ENCODE measurements at regions not wholly inside any gene's neighbourhood (a gene's known extent, or its start where the extent isn't known, plus 50 kb on each side); places are given as distances from the start of the nearest gene placed in this dataset.
A peak's percentile ranks its signal among the peaks of the same experiment; 100 is the strongest.

DNA sequence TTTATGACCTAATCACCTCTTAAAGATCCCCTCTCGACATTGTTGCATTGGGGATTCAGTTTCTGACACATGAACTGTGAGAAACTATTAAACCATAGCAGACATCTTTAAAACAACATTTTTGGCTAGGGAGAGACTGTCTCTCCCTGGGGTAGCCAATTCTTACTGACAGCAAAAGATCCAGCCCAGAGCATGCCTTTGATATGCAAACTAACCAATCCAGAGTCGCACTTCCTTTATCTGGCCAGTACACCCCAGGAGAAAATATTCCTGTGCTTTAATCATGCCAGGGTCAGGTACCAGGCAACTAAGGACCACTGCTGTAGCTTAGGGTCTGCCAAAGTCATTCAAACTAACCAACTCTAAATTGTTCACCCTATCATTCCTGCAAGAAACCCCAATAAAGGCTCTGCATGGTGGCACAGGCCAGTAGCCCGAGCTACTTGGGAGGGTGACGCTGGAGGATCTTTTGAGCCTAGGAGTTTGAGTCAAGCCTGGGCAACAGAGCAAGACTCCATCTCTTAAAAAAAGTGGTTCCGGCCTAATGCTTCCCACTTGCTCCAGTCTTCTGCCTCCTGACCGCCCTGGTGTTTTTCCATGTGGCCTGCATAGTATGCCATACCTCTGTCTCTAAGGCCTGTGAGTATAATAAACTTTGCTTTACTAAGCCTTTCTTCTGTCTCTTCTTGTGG lies 62.3 kb upstream of the DAPK1 start:
- DNase-seq, result no peak
- intact Hi-C loops (cut with DNase I), result no loop called here

DNA sequence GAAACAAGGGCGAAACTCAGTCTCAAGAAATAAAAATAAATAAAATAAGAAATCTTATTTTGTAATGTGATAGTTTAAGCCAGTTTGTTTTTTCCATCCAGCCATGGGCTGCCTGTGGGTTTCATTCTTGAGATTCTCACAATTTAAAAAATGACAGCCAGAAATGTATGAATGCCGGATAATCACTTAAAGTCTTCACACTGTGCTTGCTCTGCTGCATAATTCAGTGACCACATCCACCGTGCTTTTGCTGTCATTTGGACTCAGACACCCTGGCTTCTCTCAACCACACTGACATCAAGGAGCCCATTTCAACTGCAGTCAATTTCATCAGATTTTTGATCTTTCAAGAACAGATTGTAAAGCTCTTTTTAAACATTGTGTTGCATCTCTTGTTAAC lies 61.0 kb upstream of the DAPK1 start:
- no peak for DNase-seq
- intact Hi-C loops (cut with DNase I), result no loop called here

DNA sequence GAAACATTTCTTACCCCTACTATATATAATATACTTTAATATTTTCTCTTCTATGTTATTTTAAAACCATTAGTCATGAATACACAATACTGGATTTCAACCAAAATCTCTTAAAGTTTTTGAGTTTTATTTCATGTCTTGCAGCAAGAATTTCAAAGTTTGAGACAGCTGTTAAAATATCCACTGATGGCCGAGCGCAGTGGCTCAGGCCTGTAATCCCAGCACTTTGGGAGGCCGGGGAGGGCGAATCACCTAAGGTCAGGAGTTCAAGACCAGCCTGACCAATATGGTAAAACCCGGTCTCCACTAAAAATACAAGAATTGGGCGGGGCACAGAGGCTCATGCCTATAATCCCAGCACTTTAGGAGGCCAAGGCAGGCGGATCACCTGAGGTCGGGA lies 59.7 kb upstream of the DAPK1 start:
- intact Hi-C loops (cut with DNase I), result no loop called here
- DNase-seq, result no peak

DNA sequence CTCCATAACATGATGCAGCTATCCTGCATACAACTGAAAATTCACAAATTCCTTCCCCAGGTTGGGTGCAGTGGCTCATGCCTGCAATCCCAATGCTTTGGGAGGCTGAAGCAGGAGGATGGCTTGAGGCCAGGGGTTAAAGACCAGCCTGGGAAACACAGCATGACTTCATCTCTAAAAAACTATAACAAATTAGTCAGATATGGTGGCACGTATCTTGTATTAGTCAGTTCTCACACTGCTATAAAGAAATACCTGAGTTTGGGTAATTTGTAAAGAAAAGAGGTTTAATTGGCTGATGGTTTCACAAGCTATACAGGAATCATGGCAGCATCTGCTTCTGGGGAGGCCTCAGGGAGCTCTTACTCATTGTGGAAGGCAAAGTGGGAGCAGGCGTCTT lies 56.4 kb upstream of the DAPK1 start:
- intact Hi-C loops (cut with DNase I), result no loop called here
- DNase-seq, result no peak

DNA sequence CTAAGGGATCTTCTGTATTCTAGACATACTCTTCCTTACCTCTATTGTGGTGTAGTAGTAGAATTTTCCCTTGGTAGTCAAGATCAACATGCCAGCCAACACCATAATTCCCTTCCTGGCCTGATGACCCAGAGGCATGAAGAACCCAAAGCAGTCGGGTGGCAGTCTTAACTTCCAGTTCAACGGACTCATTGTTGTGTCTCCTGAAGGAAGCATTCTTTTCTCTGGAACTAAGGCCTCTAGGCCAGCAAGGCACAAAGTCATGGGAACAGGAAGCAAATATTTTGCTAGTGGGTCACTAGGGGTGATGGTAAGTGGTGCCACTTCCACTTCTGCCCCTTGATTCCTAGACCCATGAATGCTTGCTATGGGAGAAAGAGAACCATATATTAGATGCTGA lies 55.2 kb upstream of the DAPK1 start:
- no peak for DNase-seq
- intact Hi-C loops (cut with DNase I), result no loop called here

DNA sequence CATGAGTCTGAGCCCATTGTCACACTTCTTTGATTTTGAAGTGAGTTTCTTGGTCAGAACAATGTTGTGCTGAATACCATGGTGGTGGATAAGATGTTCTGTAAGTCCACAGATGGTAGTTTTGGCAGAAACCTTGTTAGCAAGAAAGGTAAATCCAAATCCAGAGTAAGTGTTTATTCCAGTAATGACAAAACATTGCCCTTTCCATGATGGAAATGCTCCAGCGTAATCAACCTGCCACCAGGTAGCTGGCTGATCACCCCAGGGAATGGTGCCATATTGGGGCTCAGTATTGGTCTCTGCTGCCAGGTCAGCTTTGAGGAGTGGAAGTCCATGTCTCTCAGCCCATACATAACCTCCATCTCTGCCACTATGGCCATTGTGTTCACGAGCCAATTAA lies 54.7 kb upstream of the DAPK1 start:
- DNase-seq, result no peak
- intact Hi-C loops (cut with DNase I), result no loop called here

DNA sequence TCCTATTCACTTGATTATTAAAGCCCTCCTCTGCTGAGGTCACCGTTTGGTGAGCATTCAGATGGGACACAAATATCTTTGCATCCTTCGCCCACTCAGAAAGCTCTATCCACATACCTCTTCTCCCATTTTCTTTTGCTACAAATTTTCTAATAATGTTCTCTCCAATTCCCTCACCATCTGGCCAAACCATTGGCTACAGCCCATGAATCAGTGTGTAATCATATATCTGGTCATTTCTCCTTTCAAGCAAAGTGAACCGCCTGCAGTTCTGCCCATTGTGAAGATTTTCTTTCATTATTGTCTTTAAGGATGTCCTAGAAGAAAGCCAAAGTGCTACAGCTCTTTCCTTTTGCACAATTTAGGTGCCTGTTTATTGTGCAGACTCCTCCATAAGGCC lies 54.2 kb upstream of the DAPK1 start:
- intact Hi-C loops (cut with DNase I), result no loop called here
- DNase-seq, result no peak

DNA sequence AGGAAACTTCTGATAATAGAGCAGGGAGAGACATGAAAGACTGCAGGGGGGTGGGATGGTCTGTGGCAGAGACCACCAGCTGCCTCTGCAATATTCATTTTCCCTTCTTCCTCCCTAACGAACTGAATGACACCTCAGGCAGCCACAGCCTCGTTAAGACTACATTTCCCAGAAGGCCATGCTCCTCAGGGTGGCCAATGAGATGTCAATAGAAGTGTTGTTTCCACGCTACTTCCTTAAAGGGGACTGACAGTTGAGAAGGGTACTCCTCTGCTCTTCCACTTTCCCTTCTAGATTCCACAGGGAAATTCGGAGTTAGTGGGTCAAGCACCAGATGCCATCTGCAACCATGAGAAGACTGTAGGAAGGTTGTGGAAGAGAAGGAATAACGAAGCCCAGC lies 52.0 kb upstream of the DAPK1 start:
- intact Hi-C loops (cut with DNase I), result no loop called here
- DNase-seq, result peak; percentile 37 to 85 (median 62)

DNA sequence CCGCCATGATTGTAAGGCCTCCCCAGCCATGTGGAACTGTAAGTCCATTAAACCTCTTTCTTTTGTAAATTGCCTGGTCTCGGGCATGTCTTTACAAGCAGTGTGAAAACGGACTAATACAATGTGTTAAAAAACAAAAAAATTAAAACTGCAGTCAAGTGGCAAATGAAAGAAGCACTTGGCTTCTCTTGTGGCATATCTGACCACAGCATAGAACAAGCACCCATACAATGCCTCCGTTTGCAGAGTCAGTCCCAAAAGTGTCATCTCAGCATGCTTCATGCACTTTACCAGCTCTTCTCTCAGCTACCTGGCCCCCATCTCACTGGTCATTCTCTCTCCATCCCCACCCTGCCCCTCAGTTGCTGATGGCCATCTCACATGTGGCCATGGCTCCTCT lies 51.1 kb upstream of the DAPK1 start:
- DNase-seq, result no peak
- intact Hi-C loops (cut with DNase I), result no loop called here

DNA sequence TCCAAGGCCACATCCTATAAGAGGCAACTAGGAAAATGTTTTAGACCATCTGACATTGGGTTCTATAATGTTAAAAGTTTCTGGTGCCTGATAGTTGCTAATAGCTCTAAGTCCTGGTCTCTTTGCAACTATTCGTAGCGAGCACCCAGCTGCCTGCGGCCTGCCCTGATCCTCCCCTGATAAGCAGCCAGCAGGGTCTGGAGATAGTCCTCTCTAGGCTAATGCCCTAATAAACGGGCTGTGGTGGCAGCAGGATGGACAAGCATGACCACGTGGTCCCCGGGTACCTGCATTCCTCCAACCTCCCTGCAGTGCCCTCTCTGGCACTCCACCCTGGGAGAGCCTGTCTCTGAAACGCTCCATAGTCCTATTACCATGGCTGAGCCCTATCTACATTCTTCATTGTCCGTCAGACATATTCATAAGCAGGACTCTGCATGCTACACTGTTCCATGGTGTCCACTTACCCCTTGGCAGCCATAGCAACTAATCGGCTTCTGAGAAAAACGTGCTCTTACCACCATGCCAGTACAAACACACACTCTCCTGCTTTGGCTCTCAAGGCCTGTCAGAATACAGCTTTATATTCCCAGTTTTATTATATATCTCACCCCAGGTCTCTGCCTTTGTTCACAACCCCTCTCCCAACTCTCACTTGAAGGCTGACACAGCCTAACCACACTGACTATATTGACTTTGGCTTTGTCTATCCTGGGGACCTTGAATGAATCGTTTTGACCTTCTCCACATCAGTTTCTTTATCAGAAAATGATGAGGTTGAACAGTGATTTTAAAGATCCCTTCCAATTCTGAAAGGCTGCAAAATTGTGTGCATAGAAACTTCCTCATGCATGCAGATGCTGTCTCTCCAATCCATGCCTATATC lies 49.9 kb upstream of the DAPK1 start:
- no peak for DNase-seq
- intact Hi-C loops (cut with DNase I), result no loop called here
